GM23338 (cell line): ENCODE measurements at regions not wholly inside any gene's neighbourhood (a gene's known extent, or its start where the extent isn't known, plus 50 kb on each side); places are given as distances from the start of the nearest gene placed in this dataset.

Source experiments
- ATAC-seq: fragments of 200-7000 bp; cut with Tn5 transposase; 3 replicates; pipeline ENCODE4 v1.9.1; 2020
- DNase-seq: peaks from one replicate; pipeline ENCODE4 v3.0.0-alpha.2; 2015; ENCODE audit warnings: low spot score
- H2AFZ ChIP-seq: fragments of 200-600 bp; sonication (generic); 2 replicates; pipeline ENCODE4 v1.8.0; 2016; ENCODE audit warnings: antibody characterized with exemption, mild to moderate bottlenecking, moderate library complexity
- H3F3A ChIP-seq: fragments of 200-600 bp; sonication (generic); replicated peaks from 2 replicates; pipeline ENCODE4 v1.8.0; 2017; ENCODE audit warnings: antibody characterized with exemption, mixed run types, low read depth
- H3K27ac ChIP-seq: fragments of 200-600 bp; sonication (generic); 2 replicates; pipeline ENCODE4 v1.6.1; 2016; ENCODE audit warnings: low read depth
- H3K27me3 ChIP-seq: fragments of 200-600 bp; sonication (generic); 2 replicates; pipeline ENCODE4 v1.8.0; 2016; ENCODE audit warnings: mild to moderate bottlenecking, mixed run types, moderate library complexity; ENCODE audit not compliant: insufficient read depth
- H3K36me3 ChIP-seq: fragments of 200-600 bp; sonication (generic); 2 replicates; pipeline ENCODE4 v1.8.0; 2016; ENCODE audit warnings: mild to moderate bottlenecking; ENCODE audit not compliant: insufficient read depth
- H3K4me1 ChIP-seq: fragments of 200-600 bp; sonication (generic); 2 replicates; pipeline ENCODE4 v1.8.0; 2016; ENCODE audit warnings: mild to moderate bottlenecking, moderate library complexity; ENCODE audit not compliant: insufficient read depth
- H3K4me2 ChIP-seq: fragments of 200-600 bp; sonication (generic); 2 replicates; pipeline ENCODE4 v1.7.1; 2017; ENCODE audit warnings: mixed run types
- H3K4me3 ChIP-seq: fragments of 200-600 bp; sonication (generic); 2 replicates; pipeline ENCODE4 v1.6.1; 2016; ENCODE audit warnings: mixed run types
- H3K79me2 ChIP-seq: fragments of 200-600 bp; sonication (generic); replicated peaks from 2 replicates; pipeline ENCODE4 v1.8.0; 2017; ENCODE audit warnings: mild to moderate bottlenecking; ENCODE audit not compliant: insufficient read depth
- H3K9me2 ChIP-seq: fragments of 200-600 bp; sonication (generic); 2 replicates; pipeline ENCODE4 v1.8.0; 2017; ENCODE audit not compliant: insufficient read depth
- H4K20me1 ChIP-seq: fragments of 200-600 bp; sonication (generic); replicated peaks from 2 replicates; pipeline ENCODE4 v1.8.0; 2017; ENCODE audit warnings: mild to moderate bottlenecking; ENCODE audit not compliant: insufficient read depth
- H3K27ac Mint-ChIP-seq: 2 replicates; pipeline ENCODE4 v1.8.0; 2020; ENCODE audit warnings: inconsistent platforms, mild to moderate bottlenecking, moderate library complexity, mixed read lengths
- H3K27me3 Mint-ChIP-seq: 3 replicates; pipeline ENCODE4 v1.8.0; 2022; ENCODE audit warnings: low read depth, mild to moderate bottlenecking, moderate library complexity, mixed read lengths, inconsistent platforms; ENCODE audit not compliant: insufficient read depth, poor library complexity
- H3K36me3 Mint-ChIP-seq: 3 replicates; pipeline ENCODE4 v1.8.0; 2021; ENCODE audit warnings: low read depth, mild to moderate bottlenecking, inconsistent platforms, moderate library complexity, mixed read lengths
- H3K4me1 Mint-ChIP-seq: 3 replicates; pipeline ENCODE4 v1.8.0; 2020; ENCODE audit warnings: mild to moderate bottlenecking, inconsistent platforms, mixed read lengths
- H3K4me3 Mint-ChIP-seq: 3 replicates; pipeline ENCODE4 v1.8.0; 2021; ENCODE audit warnings: moderate library complexity, mild to moderate bottlenecking, inconsistent platforms, mixed read lengths
- H3K9me3 Mint-ChIP-seq: 3 replicates; pipeline ENCODE4 v1.8.0; 2020; ENCODE audit warnings: moderate library complexity, mild to moderate bottlenecking, inconsistent platforms, mixed read lengths
- CREB1 ChIP-seq: fragments of 250-450 bp; sonication (Bioruptor Pico); IDR thresholded peaks from 2 replicates; pipeline ENCODE4 v1.5.0; 2020; ENCODE audit warnings: low read depth, mild to moderate bottlenecking, moderate library complexity
- EZH2 ChIP-seq: fragments of 200-600 bp; sonication (generic); IDR thresholded peaks from one replicate; pipeline ENCODE4 v1.8.0; 2017; ENCODE audit warnings: antibody characterized with exemption, mild to moderate bottlenecking, low read depth; ENCODE audit not compliant: unreplicated experiment
- EZH2phosphoT487 ChIP-seq: fragments of 200-600 bp; sonication (generic); IDR thresholded peaks from one replicate; pipeline ENCODE4 v1.8.1; 2018; ENCODE audit warnings: antibody characterized with exemption; ENCODE audit not compliant: unreplicated experiment
- NANOG ChIP-seq: IDR thresholded peaks from 2 replicates; pipeline ENCODE4 v1.6.1; 2016; ENCODE audit warnings: antibody characterized with exemption, borderline replicate concordance
- POLR2AphosphoS5 ChIP-seq: IDR thresholded peaks from 2 replicates; pipeline ENCODE4 v1.6.1; 2016; ENCODE audit warnings: antibody characterized with exemption, low read depth
- STAT1 ChIP-seq: IDR thresholded peaks from one replicate; pipeline ENCODE4 v1.6.1; 2016; ENCODE audit warnings: antibody characterized with exemption; ENCODE audit not compliant: unreplicated experiment
- TF ChIP-seq, protein P1 (sequence below): fragments of 250-450 bp; sonication (Bioruptor Pico); IDR thresholded peaks from 2 replicates; pipeline ENCODE4 v1.5.0; 2020; ENCODE audit warnings: mild to moderate bottlenecking, moderate library complexity
- TF ChIP-seq, protein P2 (sequence below): IDR thresholded peaks from one replicate; pipeline ENCODE4 v1.6.1; 2018; ENCODE audit warnings: antibody characterized with exemption; ENCODE audit not compliant: unreplicated experiment
- TF ChIP-seq, protein P3 (sequence below): IDR thresholded peaks from 2 replicates; pipeline ENCODE4 v1.6.1; 2016; ENCODE audit warnings: antibody characterized with exemption
- TF ChIP-seq, protein P4 (sequence below), 2 experiments: fragments of 200-600 bp in 1 of 2; sonication (generic) in 1 of 2; conservative IDR thresholded peaks; 2 replicates each; pipeline versions ENCODE4 v1.5.1 to v1.6.1; 2016 to 2017; ENCODE audit warnings: antibody characterized with exemption in 2 of 2, low read depth in 2 of 2, mild to moderate bottlenecking in 2 of 2, moderate library complexity in 1 of 2

DNA sequence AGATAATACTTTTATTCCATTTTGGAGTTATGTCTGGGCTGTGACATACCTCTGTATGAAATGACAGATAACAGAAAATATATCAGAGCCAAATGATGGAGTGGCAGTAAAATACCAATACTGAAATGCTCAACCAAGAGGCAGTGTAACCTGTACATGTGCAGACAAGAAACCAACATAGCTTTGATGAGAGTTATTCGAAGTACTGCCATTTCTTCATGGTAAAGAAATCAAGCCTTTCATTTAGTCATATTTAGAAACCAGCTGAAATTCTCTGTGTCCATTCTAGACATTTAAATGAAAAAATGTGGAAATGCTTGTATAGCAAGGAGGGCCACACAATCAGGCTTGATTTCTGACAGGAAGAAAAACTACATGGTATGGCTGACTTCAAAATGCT lies 127.1 kb upstream of the PTPRZ1 start (continued):
- TF ChIP-seq, protein P1, sequence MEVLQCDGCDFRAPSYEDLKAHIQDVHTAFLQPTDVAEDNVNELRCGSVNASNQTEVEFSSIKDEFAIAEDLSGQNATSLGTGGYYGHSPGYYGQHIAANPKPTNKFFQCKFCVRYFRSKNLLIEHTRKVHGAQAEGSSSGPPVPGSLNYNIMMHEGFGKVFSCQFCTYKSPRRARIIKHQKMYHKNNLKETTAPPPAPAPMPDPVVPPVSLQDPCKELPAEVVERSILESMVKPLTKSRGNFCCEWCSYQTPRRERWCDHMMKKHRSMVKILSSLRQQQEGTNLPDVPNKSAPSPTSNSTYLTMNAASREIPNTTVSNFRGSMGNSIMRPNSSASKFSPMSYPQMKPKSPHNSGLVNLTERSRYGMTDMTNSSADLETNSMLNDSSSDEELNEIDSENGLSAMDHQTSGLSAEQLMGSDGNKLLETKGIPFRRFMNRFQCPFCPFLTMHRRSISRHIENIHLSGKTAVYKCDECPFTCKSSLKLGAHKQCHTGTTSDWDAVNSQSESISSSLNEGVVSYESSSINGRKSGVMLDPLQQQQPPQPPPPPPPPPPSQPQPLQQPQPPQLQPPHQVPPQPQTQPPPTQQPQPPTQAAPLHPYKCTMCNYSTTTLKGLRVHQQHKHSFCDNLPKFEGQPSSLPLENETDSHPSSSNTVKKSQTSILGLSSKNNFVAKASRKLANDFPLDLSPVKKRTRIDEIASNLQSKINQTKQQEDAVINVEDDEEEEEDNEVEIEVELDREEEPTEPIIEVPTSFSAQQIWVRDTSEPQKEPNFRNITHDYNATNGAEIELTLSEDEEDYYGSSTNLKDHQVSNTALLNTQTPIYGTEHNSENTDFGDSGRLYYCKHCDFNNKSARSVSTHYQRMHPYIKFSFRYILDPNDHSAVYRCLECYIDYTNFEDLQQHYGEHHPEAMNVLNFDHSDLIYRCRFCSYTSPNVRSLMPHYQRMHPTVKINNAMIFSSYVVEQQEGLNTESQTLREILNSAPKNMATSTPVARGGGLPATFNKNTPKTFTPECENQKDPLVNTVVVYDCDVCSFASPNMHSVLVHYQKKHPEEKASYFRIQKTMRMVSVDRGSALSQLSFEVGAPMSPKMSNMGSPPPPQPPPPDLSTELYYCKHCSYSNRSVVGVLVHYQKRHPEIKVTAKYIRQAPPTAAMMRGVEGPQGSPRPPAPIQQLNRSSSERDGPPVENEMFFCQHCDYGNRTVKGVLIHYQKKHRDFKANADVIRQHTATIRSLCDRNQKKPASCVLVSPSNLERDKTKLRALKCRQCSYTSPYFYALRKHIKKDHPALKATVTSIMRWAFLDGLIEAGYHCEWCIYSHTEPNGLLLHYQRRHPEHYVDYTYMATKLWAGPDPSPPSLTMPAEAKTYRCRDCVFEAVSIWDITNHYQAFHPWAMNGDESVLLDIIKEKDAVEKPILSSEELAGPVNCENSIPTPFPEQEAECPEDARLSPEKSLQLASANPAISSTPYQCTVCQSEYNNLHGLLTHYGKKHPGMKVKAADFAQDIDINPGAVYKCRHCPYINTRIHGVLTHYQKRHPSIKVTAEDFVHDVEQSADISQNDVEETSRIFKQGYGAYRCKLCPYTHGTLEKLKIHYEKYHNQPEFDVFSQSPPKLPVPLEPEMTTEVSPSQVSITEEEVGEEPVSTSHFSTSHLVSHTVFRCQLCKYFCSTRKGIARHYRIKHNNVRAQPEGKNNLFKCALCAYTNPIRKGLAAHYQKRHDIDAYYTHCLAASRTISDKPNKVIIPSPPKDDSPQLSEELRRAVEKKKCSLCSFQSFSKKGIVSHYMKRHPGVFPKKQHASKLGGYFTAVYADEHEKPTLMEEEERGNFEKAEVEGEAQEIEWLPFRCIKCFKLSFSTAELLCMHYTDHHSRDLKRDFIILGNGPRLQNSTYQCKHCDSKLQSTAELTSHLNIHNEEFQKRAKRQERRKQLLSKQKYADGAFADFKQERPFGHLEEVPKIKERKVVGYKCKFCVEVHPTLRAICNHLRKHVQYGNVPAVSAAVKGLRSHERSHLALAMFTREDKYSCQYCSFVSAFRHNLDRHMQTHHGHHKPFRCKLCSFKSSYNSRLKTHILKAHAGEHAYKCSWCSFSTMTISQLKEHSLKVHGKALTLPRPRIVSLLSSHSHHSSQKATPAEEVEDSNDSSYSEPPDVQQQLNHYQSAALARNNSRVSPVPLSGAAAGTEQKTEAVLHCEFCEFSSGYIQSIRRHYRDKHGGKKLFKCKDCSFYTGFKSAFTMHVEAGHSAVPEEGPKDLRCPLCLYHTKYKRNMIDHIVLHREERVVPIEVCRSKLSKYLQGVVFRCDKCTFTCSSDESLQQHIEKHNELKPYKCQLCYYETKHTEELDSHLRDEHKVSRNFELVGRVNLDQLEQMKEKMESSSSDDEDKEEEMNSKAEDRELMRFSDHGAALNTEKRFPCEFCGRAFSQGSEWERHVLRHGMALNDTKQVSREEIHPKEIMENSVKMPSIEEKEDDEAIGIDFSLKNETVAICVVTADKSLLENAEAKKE = no peak
- no peak for TF ChIP-seq POLR2AphosphoS5
- TF ChIP-seq EZH2phosphoT487 = no peak
- TF ChIP-seq STAT1 = no peak
- TF ChIP-seq EZH2 = no peak
- TF ChIP-seq, protein P2, sequence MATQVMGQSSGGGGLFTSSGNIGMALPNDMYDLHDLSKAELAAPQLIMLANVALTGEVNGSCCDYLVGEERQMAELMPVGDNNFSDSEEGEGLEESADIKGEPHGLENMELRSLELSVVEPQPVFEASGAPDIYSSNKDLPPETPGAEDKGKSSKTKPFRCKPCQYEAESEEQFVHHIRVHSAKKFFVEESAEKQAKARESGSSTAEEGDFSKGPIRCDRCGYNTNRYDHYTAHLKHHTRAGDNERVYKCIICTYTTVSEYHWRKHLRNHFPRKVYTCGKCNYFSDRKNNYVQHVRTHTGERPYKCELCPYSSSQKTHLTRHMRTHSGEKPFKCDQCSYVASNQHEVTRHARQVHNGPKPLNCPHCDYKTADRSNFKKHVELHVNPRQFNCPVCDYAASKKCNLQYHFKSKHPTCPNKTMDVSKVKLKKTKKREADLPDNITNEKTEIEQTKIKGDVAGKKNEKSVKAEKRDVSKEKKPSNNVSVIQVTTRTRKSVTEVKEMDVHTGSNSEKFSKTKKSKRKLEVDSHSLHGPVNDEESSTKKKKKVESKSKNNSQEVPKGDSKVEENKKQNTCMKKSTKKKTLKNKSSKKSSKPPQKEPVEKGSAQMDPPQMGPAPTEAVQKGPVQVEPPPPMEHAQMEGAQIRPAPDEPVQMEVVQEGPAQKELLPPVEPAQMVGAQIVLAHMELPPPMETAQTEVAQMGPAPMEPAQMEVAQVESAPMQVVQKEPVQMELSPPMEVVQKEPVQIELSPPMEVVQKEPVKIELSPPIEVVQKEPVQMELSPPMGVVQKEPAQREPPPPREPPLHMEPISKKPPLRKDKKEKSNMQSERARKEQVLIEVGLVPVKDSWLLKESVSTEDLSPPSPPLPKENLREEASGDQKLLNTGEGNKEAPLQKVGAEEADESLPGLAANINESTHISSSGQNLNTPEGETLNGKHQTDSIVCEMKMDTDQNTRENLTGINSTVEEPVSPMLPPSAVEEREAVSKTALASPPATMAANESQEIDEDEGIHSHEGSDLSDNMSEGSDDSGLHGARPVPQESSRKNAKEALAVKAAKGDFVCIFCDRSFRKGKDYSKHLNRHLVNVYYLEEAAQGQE = no peak

DNA sequence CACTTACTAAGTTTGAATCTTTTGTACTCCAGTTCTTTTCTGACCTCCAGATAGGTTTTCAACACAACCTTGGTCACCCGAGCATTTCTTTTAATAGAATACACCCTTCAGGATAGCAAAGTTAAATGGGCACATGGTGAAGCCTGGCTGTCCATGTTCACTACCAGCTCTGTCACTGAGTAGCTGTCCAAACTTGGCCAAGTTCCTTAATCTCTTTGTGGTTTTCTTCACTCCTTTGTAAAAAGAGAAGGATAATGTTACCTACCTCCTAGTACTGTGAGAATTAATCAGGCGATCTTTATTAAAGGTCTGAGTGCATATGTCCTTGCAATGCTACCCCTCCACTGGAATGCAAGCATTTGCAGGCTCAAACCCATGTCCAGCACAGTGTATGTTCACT lies 128.1 kb upstream of the PTPRZ1 start:
- Histone ChIP-seq H3K9me2 (no peaks in the 10 kb centered on the region; the same call in 1 of the 2 replicates), H3K79me2 (no peaks in the 10 kb centered on the region), H3K36me3 (no peaks in the 10 kb centered on the region), H4K20me1 (no peaks in the 10 kb centered on the region), H3K4me3 (no peak overlapping the region), H3K27ac (no peak overlapping the region), H3F3A (no peaks in the 10 kb centered on the region), H3K4me1 (0 out of 2 replicates have a peak, but pooled peaks cover 2% of the 10 kb centered on the region), H2AFZ (peak overlapping the region; percentile 10; the same call in 1 of the 2 replicates), H3K27me3 (no peaks in the 10 kb centered on the region), H3K4me2 (no peak overlapping the region)
- Mint-ChIP-seq H3K4me1 (peaks cover 8% of the 10 kb centered on the region), H3K4me3 (no peak overlapping the region), H3K27me3 (no peaks in the 10 kb centered on the region), H3K27ac (no peak overlapping the region), H3K36me3 (no peaks in the 10 kb centered on the region), H3K9me3 (no peaks in the 10 kb centered on the region)
- DNase-seq (no peak), ATAC-seq (no peak)
- TF ChIP-seq POLR2AphosphoS5 (no peak), EZH2phosphoT487 (no peak), EZH2 (no peak), CREB1 (CRISPR knock-in tag) (no peak), NANOG (no peak), STAT1 (no peak)
- TF ChIP-seq, protein P3, sequence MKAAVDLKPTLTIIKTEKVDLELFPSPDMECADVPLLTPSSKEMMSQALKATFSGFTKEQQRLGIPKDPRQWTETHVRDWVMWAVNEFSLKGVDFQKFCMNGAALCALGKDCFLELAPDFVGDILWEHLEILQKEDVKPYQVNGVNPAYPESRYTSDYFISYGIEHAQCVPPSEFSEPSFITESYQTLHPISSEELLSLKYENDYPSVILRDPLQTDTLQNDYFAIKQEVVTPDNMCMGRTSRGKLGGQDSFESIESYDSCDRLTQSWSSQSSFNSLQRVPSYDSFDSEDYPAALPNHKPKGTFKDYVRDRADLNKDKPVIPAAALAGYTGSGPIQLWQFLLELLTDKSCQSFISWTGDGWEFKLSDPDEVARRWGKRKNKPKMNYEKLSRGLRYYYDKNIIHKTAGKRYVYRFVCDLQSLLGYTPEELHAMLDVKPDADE = no peak
- TF ChIP-seq, protein P4, sequence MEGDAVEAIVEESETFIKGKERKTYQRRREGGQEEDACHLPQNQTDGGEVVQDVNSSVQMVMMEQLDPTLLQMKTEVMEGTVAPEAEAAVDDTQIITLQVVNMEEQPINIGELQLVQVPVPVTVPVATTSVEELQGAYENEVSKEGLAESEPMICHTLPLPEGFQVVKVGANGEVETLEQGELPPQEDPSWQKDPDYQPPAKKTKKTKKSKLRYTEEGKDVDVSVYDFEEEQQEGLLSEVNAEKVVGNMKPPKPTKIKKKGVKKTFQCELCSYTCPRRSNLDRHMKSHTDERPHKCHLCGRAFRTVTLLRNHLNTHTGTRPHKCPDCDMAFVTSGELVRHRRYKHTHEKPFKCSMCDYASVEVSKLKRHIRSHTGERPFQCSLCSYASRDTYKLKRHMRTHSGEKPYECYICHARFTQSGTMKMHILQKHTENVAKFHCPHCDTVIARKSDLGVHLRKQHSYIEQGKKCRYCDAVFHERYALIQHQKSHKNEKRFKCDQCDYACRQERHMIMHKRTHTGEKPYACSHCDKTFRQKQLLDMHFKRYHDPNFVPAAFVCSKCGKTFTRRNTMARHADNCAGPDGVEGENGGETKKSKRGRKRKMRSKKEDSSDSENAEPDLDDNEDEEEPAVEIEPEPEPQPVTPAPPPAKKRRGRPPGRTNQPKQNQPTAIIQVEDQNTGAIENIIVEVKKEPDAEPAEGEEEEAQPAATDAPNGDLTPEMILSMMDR (conservative IDR thresholded peaks at IDR 0.05; ENCODE audit: low read depth in 2 of 2) = no peak
